ENCODE measurements at regions not wholly inside any gene's neighbourhood (a gene's known extent, or its start where the extent isn't known, plus 50 kb on each side); places are given as distances from the start of the nearest gene placed in this dataset.

- TF ChIP-seq, protein P1, sequence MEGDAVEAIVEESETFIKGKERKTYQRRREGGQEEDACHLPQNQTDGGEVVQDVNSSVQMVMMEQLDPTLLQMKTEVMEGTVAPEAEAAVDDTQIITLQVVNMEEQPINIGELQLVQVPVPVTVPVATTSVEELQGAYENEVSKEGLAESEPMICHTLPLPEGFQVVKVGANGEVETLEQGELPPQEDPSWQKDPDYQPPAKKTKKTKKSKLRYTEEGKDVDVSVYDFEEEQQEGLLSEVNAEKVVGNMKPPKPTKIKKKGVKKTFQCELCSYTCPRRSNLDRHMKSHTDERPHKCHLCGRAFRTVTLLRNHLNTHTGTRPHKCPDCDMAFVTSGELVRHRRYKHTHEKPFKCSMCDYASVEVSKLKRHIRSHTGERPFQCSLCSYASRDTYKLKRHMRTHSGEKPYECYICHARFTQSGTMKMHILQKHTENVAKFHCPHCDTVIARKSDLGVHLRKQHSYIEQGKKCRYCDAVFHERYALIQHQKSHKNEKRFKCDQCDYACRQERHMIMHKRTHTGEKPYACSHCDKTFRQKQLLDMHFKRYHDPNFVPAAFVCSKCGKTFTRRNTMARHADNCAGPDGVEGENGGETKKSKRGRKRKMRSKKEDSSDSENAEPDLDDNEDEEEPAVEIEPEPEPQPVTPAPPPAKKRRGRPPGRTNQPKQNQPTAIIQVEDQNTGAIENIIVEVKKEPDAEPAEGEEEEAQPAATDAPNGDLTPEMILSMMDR (IDR thresholded peaks at IDR 0.05): no peak
- TF ChIP-seq POLR2A (IDR thresholded peaks at IDR 0.05): no peak
Measured at GRCh38 chr9:14517154-14517906, 175.9 kb downstream of the ZDHHC21 start.

Data from Peyer's patch (tissue), 4 donors.